Liver (tissue), 8 donors: ENCODE measurements at regions not wholly inside any gene's neighbourhood (a gene's known extent, or its start where the extent isn't known, plus 50 kb on each side); places are given as distances from the start of the nearest gene placed in this dataset.

Source experiments
- DNase-seq: peaks from one replicate; pipeline ENCODE4 v3.0.0-alpha.2; 2017; ENCODE audit warnings: low spot score
- H3K27ac ChIP-seq, 2 donors: one replicate each; pipeline ENCODE4 v1.7.0; 2013; ENCODE audit warnings: inconsistent platforms in 2 of 2, low read length in 2 of 2, control low read depth in 1 of 2, low read depth in 1 of 2, mild to moderate bottlenecking in 1 of 2
- H3K27me3 ChIP-seq, 4 donors: one replicate each; pipeline versions ENCODE4 v1.6.1 to v1.7.0; 2013; ENCODE audit warnings: low read length in 3 of 4, inconsistent platforms in 1 of 4, mild to moderate bottlenecking in 1 of 4, moderate library complexity in 1 of 4; ENCODE audit not compliant: control insufficient read depth in 4 of 4, insufficient read depth in 4 of 4
- H3K36me3 ChIP-seq, 4 donors: one replicate each; pipeline versions ENCODE4 v1.6.1 to v1.7.0; 2013; ENCODE audit warnings: low read length in 3 of 4, mild to moderate bottlenecking in 3 of 4, low read depth in 1 of 4, moderate library complexity in 1 of 4; ENCODE audit not compliant: control insufficient read depth in 4 of 4, insufficient read depth in 3 of 4
- H3K4me1 ChIP-seq, 4 donors: one replicate each; pipeline versions ENCODE4 v1.6.1 to v1.7.0; 2013; ENCODE audit warnings: low read length in 3 of 4, mild to moderate bottlenecking in 3 of 4, moderate library complexity in 1 of 4; ENCODE audit not compliant: control insufficient read depth in 4 of 4, insufficient read depth in 4 of 4
- H3K4me3 ChIP-seq, 3 donors: one replicate each; pipeline versions ENCODE4 v1.6.1 to v1.7.0; 2013; ENCODE audit warnings: low read length in 3 of 3, control low read depth in 1 of 3, low read depth in 1 of 3, mild to moderate bottlenecking in 1 of 3
- H3K9ac ChIP-seq, 2 donors: one replicate each; pipeline ENCODE4 v1.7.0; 2013; ENCODE audit warnings: low read length in 2 of 2, mild to moderate bottlenecking in 2 of 2, moderate library complexity in 2 of 2, control low read depth in 1 of 2, low read depth in 1 of 2
- H3K9me3 ChIP-seq, 4 donors: one replicate each; pipeline versions ENCODE4 v1.6.1 to v1.7.0; 2013; ENCODE audit warnings: low read length in 3 of 4; ENCODE audit not compliant: control insufficient read depth in 4 of 4
- EGR1 ChIP-seq, 2 donors: IDR thresholded peaks; 2 replicates each; pipeline ENCODE4 v1.6.1; 2016 to 2018; ENCODE audit warnings: antibody characterized with exemption in 2 of 2, low read depth in 2 of 2
- FOXA1 ChIP-seq: IDR thresholded peaks from 2 replicates; pipeline ENCODE4 v1.6.1; 2016; ENCODE audit warnings: antibody characterized with exemption
- FOXA2 ChIP-seq: IDR thresholded peaks from 2 replicates; pipeline ENCODE4 v1.6.1; 2016; ENCODE audit warnings: antibody characterized with exemption
- GABPA ChIP-seq, 2 donors: IDR thresholded peaks in 1 of 2; conservative IDR thresholded peaks in 1 of 2; 2 replicates each; pipeline ENCODE4 v1.6.1; 2016; ENCODE audit warnings: antibody characterized with exemption in 2 of 2, mild to moderate bottlenecking in 1 of 2, moderate library complexity in 1 of 2
- HNF4A ChIP-seq, 2 donors: conservative IDR thresholded peaks; 2 replicates each; pipeline ENCODE4 v1.6.1; 2016; ENCODE audit warnings: antibody characterized with exemption in 2 of 2, mild to moderate bottlenecking in 2 of 2
- HNF4G ChIP-seq: IDR thresholded peaks from 2 replicates; pipeline ENCODE4 v1.6.1; 2016; ENCODE audit warnings: antibody characterized with exemption
- JUND ChIP-seq, 2 donors: IDR thresholded peaks; 2 replicates each; pipeline ENCODE4 v1.6.1; 2016; ENCODE audit warnings: antibody characterized with exemption in 2 of 2
- MAX ChIP-seq: IDR thresholded peaks from 2 replicates; pipeline ENCODE4 v1.6.1; 2016; ENCODE audit warnings: antibody characterized with exemption
- NR2F2 ChIP-seq: IDR thresholded peaks from 2 replicates; pipeline ENCODE4 v1.6.1; 2016; ENCODE audit warnings: antibody characterized with exemption
- RAD21 ChIP-seq, 2 donors: IDR thresholded peaks; 2 replicates each; pipeline ENCODE4 v1.6.1; 2016; ENCODE audit warnings: antibody characterized with exemption in 2 of 2, mild to moderate bottlenecking in 2 of 2
- REST ChIP-seq: IDR thresholded peaks from 2 replicates; pipeline ENCODE4 v1.6.1; 2016; ENCODE audit warnings: antibody characterized with exemption, mild to moderate bottlenecking
- RXRA ChIP-seq, 2 donors: IDR thresholded peaks; 2 replicates each; pipeline ENCODE4 v1.6.1; 2017 to 2018; ENCODE audit warnings: antibody characterized with exemption in 2 of 2, mild to moderate bottlenecking in 1 of 2
- SP1 ChIP-seq: IDR thresholded peaks from 2 replicates; pipeline ENCODE4 v1.6.1; 2018; ENCODE audit warnings: antibody characterized with exemption, mild to moderate bottlenecking
- TAF1 ChIP-seq: conservative IDR thresholded peaks from 2 replicates; pipeline ENCODE4 v1.6.1; 2016; ENCODE audit warnings: antibody characterized with exemption, mild to moderate bottlenecking
- YY1 ChIP-seq: IDR thresholded peaks from 2 replicates; pipeline ENCODE4 v1.6.1; 2016; ENCODE audit warnings: antibody characterized with exemption, mild to moderate bottlenecking
- WGBS: extraction: QIAGEN DNeasy Blood & Tissue Kit; methylation state at CpG from one replicate; pipeline ENCODE4 v1.1.7; 2013; 5-methylcytosine and 5-hydroxymethylcytosine counted together
- TF ChIP-seq, protein P1 (sequence below): IDR thresholded peaks from 2 replicates; pipeline ENCODE4 v1.6.1; 2016; ENCODE audit warnings: antibody characterized with exemption
- TF ChIP-seq, protein P2 (sequence below): fragments of 150-350 bp; IDR thresholded peaks from 2 replicates; pipeline ENCODE4 v1.5.1; 2017; ENCODE audit warnings: improper control_type of control experiment, low read depth, low read length; ENCODE audit not compliant: missing input control
- TF ChIP-seq, protein P3 (sequence below): IDR thresholded peaks from 2 replicates; pipeline ENCODE4 v1.6.1; 2016; ENCODE audit warnings: antibody characterized with exemption
- donor health status: healthy.
- donor health status: healthy.
- donor health status: healthy.
- donor health status: healthy.
- donor health status: healthy.

GRCh38 chr7:132072873-132073272 is 503.4 kb downstream of the PLXNA4 start:
- Histone ChIP-seq H3K36me3 (no peaks in the 10 kb centered on the region), H3K9me3 (no peaks in the 10 kb centered on the region)
- TF ChIP-seq NR2F2 (no peak), HNF4G (no peak), TAF1 (no peak), FOXA1 (no peak), RXRA (IDR thresholded peaks at IDR 0.05) (no peak), SP1 (no peak), GABPA (IDR thresholded peaks at IDR 0.05 in 1 of 2, conservative IDR thresholded peaks at IDR 0.05 in 1 of 2) (no peak), RAD21 (IDR thresholded peaks at IDR 0.05) (no peak), FOXA2 (no peak), MAX (no peak), EGR1 (IDR thresholded peaks at IDR 0.05; ENCODE audit: low read depth in 2 of 2) (no peak), HNF4A (conservative IDR thresholded peaks at IDR 0.05) (no peak)
- TF ChIP-seq, protein P1, sequence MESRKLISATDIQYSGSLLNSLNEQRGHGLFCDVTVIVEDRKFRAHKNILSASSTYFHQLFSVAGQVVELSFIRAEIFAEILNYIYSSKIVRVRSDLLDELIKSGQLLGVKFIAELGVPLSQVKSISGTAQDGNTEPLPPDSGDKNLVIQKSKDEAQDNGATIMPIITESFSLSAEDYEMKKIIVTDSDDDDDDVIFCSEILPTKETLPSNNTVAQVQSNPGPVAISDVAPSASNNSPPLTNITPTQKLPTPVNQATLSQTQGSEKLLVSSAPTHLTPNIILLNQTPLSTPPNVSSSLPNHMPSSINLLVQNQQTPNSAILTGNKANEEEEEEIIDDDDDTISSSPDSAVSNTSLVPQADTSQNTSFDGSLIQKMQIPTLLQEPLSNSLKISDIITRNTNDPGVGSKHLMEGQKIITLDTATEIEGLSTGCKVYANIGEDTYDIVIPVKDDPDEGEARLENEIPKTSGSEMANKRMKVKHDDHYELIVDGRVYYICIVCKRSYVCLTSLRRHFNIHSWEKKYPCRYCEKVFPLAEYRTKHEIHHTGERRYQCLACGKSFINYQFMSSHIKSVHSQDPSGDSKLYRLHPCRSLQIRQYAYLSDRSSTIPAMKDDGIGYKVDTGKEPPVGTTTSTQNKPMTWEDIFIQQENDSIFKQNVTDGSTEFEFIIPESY: no peak
- TF ChIP-seq, protein P2, sequence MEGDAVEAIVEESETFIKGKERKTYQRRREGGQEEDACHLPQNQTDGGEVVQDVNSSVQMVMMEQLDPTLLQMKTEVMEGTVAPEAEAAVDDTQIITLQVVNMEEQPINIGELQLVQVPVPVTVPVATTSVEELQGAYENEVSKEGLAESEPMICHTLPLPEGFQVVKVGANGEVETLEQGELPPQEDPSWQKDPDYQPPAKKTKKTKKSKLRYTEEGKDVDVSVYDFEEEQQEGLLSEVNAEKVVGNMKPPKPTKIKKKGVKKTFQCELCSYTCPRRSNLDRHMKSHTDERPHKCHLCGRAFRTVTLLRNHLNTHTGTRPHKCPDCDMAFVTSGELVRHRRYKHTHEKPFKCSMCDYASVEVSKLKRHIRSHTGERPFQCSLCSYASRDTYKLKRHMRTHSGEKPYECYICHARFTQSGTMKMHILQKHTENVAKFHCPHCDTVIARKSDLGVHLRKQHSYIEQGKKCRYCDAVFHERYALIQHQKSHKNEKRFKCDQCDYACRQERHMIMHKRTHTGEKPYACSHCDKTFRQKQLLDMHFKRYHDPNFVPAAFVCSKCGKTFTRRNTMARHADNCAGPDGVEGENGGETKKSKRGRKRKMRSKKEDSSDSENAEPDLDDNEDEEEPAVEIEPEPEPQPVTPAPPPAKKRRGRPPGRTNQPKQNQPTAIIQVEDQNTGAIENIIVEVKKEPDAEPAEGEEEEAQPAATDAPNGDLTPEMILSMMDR: no peak
- TF ChIP-seq, protein P3, sequence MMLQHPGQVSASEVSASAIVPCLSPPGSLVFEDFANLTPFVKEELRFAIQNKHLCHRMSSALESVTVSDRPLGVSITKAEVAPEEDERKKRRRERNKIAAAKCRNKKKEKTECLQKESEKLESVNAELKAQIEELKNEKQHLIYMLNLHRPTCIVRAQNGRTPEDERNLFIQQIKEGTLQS: no peak

DNA sequence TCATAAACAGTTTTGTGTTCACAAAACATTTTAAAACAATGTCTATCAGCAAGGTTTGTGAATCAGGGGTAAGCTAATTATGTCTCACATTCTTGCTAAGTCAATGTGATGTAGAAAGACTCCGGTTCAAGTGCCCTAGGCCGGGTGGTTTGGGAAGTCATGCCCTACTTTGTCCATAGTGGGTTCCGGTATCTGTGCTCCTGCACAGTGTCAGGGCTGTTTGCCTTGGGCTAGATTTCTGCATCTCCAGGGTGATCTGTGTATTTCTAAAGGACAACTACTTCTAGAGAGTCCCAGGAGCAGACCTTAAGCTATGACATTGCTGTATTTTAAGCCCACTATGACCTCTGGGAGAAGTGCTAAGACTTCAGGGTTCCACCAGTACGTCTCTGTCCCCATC is 504.1 kb downstream of the PLXNA4 start:
- Histone ChIP-seq H3K4me1 (peaks cover 0 to 19% (median 11%) of the 10 kb centered on the region in 4 donors), H3K36me3 (no peaks in the 10 kb centered on the region), H3K9ac (no peak overlapping the region), H3K9me3 (no peaks in the 10 kb centered on the region), H3K4me3 (no peak overlapping the region), H3K27me3 (no peaks in the 10 kb centered on the region), H3K27ac (no peak overlapping the region)
- TF ChIP-seq, protein P2: no peak
- TF ChIP-seq GABPA (IDR thresholded peaks at IDR 0.05 in 1 of 2, conservative IDR thresholded peaks at IDR 0.05 in 1 of 2): no peak
- TF ChIP-seq NR2F2: no peak
- TF ChIP-seq TAF1: no peak
- TF ChIP-seq FOXA1: no peak
- TF ChIP-seq, protein P1: no peak
- TF ChIP-seq EGR1 (IDR thresholded peaks at IDR 0.05; ENCODE audit: low read depth in 2 of 2): no peak
- no peak for TF ChIP-seq FOXA2
- no peak for TF ChIP-seq YY1
- TF ChIP-seq REST: no peak
- no peak for TF ChIP-seq MAX
- no peak for TF ChIP-seq JUND (IDR thresholded peaks at IDR 0.05)
- TF ChIP-seq RXRA (IDR thresholded peaks at IDR 0.05): no peak
- TF ChIP-seq SP1: no peak
- TF ChIP-seq HNF4A (conservative IDR thresholded peaks at IDR 0.05): no peak
- no peak for TF ChIP-seq HNF4G
- TF ChIP-seq RAD21 (IDR thresholded peaks at IDR 0.05): no peak
- TF ChIP-seq, protein P3: no peak
- WGBS: 81% methylated on average over 4 of the region's 4 CpGs
- DNase-seq: no peak

More at GRCh38 chr7:132072873-132073272, 503.4 kb downstream of the PLXNA4 start:
- no peak overlapping the region for H3K4me3 ChIP-seq
- DNase-seq: no peak
- no peaks in the 10 kb centered on the region for H3K27me3 ChIP-seq
- H3K27ac ChIP-seq: no peak overlapping the region
- H3K4me1 ChIP-seq: peaks cover 0 to 19% (median 13%) of the 10 kb centered on the region in 4 donors
- no peak overlapping the region for H3K9ac ChIP-seq
